Astrocyte of the hippocampus (primary cell): ENCODE measurements at regions not wholly inside any gene's neighbourhood (a gene's known extent, or its start where the extent isn't known, plus 50 kb on each side); places are given as distances from the start of the nearest gene placed in this dataset.

Experiments
- DNase-seq: peaks from one replicate; pipeline ENCODE4 v3.0.0; 2011; ENCODE audit warnings: low read depth, low spot score

DNA sequence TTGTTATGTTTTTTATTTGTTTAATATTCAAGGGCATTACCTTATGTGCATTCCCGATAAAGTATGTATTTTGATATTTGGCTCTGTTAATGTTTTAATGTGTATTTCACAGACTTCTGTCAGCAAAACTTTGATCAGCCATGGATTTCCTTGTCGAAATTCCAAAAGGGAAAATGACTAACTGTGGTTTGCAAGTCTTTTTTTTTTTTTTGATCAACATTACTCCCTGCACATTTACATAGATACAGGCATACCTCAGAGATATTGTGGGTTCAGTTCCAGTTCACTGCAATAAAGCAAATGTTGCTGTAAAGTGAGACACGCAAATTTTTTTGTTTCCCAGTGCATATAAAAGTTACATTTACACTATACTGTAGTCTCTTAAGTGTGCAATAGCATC, 351.9 kb downstream of the CXCL12 start:
- peak; percentile 76 for DNase-seq

DNA sequence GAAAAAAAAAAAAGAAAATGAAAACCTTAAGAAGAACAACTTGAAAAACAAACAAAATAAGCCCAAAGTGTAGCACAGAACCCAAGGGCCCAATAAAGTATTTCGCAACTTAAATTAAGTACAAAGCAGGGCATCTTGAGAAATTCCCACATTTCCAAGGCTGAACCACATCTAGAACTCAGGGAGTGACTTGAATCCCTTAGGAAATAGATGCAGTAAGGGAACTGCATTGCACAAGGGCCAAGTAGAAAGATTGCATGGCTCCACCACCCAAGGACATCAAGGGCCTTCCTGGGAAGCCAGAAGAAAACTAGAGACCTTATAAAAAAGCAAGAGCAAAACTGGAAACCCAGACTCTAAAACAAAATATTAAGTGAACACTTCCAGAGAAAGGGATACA, 352.7 kb downstream of the CXCL12 start:
- DNase-seq = no peak

DNA sequence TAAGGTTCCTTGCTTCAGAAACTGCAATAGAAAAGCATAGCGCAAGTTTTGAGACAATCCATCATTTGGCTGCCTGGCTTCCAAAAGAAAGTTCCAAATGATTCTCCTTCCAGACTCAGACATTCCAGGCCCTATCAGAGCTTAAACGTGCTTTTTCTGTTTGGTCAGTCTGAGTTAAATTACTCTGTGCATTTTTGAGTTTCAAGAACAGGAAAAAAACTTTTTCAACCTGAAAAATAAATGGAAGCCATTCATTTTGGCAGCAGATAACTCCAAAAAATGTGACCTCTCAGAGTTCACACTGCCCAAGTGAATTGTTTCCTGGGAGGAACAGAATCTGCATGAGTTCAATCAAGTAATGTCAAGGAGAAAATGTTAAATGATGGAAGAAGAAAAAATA, 354.2 kb downstream of the CXCL12 start:
- DNase-seq = peak; percentile 41

DNA sequence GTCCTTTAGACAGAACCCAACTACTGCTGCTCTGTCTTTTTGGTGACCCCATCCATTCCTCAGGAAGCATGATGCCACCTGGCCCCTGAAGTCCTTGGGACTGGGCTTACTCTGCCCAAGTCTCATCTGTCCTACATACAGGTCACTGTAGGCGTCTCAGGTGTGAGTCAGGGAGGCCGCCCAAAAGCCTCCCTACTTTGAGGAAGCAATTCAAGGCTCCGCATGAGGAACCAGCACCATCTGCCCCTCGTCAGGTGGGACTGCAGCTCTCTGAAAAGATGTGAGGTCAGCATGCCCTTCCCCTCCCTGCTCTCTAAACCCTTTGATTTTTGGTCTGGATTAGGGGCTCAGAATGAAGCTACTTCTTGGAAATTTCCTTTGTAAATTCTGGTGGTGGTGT, 354.8 kb downstream of the CXCL12 start:
- DNase-seq = no peak

DNA sequence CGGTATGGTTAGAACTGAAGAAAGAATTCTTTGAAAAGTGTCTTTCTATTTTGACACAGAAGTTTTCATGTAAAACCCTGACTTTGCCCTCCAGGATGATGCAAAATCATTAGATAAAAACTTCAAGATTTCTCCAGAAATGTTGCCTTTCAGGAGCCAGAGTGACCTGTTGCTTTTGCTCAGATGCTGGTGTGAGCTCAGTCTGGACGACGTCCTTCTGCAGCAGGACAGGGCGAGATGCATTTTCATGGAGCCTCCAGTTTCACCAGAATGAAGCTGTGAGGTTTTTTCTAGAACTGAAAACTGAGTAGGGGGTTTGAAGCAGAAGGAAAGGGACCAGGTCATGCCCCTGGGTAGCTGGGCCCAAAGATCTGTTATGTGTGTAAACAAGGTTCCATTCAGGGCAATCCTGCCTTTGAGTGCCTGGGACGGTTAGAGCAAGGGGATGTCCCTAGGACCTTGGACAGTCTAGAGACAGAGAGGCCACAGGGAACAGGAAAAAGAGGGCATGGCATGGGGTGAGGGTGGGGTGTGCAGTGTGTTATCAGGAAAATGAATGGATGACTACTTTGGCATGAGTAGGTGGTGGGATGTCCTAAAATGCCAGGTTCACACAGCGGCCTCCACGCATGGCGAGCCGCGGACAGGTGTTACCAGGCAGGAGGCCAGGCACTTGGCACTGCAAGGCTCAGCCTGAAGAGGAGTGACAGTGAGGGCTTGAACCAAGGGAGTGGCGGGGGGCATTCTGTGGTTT, 356.3 kb downstream of the CXCL12 start:
- no peak for DNase-seq

DNA sequence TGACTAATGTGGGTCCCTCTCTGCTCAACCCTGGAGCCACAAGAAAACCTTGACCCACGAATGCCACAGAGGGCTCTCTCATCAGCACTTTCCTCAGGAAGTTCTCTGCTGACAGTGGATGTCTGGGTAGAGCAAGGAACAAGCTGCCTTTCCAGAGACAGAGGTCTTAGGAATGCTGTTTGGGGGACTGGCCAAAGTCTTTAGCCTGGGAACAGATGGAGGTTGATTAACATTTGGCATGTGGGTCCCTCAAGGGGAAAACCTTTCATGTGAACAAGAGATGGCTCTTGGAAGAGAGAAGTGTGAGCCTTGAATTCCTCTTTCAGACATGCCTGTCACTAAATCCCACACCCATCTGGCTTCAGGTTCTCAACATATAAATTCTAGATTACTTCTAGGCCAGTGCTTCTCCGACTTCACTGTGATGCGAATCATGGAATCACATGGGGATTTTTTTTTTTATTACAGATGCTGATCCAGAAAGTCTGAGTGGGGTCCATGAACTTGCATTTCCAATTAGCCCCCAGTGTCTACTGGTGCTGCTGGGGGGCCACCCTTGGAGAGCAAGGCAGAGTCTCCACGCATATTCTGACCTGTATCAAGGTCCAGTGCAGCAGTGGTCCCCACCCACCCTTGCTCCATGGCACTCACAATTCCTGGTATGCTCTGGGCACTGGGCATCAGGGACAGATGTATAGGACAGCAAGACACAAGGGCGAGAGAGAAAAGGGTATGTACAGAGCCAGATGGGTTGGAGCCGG, 360.4 kb downstream of the CXCL12 start:
- DNase-seq = no peak

DNA sequence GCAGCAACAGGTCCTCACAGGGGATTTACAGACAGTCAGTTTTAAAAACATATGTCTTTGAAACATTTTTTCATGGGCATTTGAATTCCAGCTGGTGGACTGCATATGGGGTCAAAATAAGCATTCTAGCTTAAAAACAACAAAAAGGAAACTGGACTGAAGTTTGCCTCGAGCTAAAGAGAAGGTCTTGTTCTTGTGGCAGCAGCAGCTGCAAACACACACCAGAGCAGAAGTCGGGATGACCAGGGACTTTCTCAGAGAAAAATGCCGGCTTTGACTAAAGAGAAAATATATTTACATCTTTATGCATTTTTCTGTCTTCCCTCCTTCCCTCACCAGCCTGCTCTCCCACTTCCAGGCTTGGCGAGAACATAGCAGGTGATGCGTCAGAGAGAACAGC, 361.4 kb downstream of the CXCL12 start:
- no peak for DNase-seq

DNA sequence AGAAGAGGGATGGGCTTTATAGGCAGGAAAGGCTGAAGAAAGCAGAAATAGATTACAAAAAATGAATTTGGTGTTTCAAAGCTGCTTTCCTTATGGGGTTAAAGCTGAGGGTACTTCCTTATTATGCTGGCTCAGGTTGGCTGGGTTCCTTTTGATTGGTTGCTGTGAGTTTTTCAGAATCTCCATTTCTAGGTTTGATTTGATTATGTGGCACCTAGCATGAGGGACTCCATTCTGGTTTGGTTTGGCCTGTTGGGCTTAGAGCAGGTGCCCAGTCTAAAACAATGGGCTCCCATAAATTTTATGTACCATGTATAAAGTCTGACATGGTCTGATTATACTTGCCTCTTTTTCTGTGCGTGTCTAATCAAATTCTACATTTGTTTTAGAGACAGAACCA, 362.7 kb downstream of the CXCL12 start:
- no peak for DNase-seq

DNA sequence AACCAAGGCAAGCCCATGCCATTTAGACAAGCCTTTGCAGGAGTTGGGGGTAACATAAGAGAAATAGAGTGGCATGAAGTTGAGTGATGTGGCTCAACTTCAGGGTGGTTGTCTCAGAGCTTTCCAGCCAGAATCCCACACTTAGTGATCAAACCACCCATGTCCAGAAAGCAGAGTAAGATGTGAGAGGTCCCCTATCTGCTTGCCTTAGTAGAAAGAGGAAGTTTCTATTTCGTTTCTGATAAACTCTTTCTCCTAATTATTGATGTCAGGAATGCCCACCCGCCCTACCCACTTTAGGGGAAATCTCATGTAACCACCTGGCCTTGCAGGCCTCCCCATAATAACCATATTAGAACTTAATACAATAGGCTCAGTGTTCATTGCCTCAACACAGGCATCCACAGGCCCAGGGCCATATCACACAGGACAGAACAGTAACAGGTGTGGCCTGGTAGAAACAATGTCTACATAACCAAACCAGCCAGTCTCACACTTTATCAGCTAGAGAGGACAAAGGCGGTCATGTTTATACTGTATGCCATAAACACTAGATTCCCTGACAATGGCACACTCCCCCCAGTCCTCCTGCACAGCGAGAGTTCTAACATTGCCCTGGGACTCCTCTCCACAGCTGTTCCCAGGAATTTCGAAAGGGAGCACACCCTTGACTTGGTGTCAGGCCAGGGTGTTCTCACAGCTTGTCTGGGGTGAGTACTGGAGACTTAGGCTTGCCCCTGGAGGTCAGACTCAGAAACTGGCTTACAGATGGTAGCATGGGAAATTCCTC, 364.4 kb downstream of the CXCL12 start:
- DNase-seq = no peak

DNA sequence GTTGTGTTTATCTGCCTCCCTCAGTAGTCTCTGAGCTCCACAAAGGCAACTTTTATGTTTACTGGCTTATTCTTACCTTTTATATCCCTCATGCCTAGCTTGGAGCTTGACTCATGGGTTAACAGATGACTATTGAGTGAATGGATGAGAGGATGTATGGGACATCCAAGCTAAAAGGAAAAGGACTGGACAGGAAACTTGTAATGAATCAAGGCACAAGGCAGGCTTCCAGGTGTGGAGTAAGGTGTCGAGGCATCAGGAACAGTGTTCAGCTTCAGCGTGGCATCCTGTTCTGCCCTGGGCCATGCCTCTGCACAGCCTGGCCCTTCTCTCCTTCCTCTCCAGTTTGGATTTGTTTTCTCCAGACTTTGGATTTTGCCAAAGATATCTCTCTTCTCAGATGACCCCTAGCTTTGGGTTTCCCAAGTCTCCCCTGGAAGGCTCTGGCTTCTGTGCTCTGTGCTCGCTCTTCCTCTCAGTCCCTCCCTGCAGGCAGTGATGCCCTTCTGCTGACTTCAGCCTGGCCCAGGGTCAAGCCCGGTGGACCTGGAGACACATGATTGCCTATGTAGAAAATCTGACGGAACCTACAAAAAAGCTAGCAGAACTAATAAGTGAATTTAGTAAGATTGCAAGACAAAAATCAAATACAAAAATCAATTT, 367.3 kb downstream of the CXCL12 start:
- DNase-seq = no peak

DNA sequence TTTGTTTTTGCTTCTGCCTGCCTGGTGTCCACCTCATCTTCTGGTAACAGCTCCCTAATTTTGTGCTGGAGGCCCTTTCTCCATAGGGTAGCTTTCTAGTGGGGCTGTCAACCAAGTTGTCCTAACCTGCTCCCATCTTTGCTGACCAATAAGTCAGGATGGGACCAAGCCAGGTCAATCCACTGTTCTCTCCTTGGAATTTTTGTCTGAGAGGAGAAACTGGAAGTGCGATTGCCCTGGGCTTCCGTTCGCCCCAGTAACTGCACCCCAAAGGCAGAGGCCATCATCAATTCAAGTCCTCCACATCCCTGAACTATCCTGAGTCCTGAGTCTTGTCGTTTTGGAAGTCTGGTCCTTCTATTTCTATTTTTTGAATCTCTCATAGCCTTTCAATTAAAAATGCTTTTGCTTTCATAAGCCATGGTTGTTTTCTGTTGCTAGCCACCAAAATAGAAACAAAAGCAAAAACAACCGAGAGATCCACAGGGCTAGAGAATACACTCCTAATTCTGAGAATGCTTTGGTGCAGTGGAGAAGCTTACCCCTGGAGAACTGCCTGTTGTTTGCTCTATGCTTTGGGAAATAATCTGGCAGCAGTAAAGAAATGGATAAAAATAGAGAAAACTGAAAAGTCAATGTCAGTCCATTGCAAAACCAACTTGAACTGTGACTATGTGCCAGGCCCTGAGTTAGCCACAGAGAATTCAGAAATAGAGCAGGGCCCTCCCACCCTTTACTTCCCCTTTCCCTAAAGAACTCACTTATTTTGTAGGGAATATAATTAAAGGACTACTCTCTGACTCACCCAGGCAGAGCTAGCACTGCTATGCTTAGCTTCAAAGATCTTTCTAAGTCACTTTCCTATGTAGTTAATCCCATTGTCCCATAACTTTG, 368.1 kb downstream of the CXCL12 start:
- no peak for DNase-seq

DNA sequence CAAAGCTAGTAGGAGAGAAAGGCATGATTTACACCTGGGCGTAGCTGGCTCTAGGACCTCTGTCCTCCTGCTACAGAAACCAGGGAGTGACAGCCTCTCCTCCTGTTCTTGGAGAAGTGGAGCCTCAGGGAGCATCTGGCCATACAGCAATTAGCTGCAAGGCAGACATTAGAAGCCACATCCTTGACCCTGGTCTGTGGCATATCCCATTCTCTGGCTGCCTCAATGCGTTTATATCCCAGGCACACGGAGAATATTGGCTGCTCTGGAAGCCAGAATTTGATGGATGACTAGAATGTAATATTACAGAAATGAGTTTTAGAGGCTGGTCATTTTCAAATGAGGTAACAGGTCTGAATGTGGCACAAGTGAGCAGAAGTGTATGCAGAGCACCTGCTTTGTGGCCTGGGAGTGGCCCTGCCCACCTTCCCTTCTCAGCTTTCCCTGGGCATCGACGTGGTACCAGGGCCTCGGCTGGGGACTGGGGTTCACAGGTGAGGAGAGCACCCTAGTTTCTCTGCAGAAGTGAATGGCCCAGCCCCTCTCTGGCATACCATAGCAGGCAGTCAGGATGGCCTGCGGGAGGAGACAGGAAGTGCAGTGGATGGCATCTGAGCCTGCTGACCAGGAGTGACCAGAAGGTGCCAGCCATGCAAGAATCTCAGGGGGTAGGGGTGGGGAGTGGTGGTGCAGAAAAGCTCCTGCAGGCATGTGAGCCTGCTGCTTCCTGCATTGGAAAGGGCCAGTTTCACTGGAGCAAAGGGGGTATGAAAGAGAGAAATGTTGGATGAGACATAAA, 367.2 kb upstream of the ZNF32 start:
- no peak for DNase-seq

DNA sequence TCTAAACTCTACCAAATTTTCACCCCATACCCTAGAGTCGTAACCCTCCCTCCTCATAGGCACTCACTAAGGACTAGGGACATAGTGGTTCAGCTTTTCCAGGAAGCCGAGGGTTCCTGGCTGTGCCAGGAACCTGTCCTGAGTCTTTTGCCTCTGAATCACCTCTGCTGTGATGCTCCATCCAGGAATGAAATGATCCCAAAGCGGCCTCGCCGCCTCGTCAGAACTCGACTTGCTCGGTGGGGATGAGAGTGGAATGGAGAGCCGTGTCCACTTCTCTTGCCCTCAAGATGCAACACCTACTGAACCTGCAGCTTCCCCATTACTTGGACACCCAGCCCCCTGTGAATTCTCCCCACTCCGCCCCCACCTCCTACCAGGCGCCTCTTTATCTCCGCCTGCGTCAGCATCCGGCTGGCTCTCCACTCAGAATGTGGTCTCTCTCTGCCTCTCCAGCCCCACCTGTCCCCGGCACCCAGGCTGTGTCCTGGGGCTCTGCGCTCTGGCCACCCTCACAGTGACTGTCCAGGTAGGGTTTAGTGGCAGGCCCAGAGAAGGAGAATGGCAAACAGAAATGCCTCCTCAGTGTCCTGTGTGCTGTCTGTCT, 366.1 kb upstream of the ZNF32 start:
- DNase-seq = no peak

DNA sequence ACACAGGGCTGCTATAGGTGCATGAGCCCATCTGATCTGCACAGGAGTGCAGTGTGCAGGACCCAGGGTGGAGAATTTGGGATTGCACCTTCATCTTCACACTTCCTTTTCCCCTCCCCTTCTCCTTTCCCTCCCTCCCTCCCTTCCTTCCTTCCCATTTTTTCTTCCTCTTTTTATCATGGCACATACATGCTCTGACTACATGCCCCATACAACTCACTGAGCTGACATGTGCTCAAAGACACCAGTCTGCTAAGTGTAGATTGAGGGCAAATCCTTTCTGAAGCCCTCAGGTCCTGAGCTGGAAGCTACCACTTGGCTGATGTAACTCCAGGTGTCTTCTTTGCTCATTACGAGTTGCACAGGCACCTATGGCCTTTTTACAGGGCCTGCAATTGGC, 365.3 kb upstream of the ZNF32 start:
- no peak for DNase-seq

DNA sequence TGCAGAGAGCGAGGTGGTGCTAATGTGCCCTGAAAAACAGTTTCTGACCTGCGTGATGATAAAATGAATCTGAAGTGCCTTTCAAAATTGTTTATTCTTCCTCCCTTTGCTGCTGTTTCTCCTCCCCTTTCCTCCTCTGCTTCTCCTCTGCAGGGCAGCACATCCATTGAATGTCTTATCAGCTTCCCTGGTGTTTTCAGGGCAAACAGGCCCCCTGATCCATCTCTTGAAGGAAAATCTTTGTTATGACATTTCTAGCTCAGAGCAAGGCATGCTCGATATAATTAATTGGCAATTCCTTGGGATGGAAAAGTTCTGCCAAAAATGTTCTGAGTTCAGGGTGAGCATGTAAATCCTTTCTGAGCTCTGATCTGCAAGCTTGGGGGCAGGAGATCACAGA, 364.2 kb upstream of the ZNF32 start:
- DNase-seq = no peak

DNA sequence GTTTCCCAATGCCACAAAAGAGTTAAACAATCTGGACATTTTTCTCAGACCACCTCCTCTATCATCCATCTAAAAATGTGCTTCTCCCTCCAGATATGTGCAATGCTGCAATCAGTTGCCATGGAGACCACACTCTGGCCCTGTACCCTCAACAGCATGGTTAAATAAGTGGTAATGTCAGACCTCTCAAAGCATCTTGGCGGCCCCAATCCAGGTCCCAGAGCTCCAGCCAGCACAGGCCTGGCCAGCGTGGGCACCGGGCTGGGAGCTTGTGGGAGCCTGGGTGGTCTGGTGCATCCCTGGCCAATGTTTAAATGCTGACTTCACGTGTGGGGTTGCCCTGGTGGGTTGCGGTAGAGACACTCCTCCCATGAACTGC, 362.9 kb upstream of the ZNF32 start:
- no peak for DNase-seq

DNA sequence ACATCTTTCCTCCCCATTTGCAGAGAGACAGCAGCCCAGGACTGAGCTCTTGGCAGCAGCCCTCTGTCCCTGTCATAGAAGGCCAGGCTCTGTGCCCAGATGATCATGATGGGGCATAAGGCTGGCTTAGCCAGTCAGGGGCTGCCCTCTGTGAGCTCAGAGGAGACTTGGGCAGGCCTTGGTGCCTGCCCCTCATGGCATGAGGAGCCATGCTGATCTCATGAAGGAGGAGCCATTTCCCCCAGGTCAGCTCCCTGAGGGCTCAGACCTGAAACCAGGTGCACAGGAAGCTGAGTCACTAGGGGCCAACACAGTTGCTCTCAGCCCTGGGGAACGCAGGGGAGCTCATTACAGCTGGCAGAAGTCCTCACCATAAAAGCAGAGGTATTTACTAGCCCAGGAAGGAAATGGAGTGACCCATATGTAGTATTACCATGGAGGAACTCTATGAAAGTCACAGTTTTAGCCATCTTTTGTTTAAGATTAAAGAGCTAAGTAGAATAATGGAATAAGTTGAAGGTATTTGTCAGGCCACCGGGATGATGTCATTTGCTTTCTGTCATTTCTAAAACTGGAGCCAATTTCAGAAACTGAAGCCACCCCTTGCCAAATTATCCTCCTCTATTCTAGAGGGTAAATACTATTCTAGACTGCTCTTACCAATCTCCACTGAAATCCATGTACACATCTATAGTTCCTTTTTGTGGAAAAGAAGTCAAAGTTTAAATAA, 362.4 kb upstream of the ZNF32 start:
- DNase-seq = no peak

DNA sequence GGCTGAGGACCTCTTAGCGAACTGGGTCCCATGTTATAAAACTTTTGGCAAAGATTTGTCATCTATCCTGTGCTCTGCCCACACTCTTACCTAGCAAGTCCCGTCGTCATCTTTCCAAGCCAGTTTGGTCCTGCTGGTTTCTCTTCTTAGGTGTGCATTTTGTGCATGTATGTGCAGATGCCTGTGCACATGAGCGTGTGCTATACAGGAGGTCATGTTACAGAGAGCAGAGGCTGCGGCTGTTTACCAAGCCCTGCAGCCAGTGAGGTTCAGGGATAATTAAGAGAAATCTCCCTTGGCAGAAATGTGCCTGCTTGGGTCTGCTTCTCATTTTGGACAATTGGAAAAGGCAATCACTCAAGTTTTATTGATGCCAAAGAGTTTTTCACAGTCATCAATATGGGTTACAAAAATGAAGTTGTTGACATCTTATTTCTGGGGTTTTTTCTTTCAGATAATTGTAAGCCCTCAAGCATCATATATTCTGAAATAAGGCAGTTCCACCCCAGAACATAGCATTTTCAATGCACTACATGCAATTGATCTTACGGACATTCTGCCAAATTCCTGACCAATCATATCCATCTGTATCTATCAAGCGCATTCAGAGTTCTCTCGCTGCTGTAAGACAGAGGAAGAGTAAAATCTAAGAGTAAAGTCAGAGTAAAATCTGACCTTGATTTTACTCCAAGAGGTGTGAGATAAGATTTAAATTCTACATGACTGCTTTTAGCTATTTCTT, 361.4 kb upstream of the ZNF32 start:
- DNase-seq = no peak
